ENCODE measurements at regions not wholly inside any gene's neighbourhood (a gene's known extent, or its start where the extent isn't known, plus 50 kb on each side); places are given as distances from the start of the nearest gene placed in this dataset.

DNA sequence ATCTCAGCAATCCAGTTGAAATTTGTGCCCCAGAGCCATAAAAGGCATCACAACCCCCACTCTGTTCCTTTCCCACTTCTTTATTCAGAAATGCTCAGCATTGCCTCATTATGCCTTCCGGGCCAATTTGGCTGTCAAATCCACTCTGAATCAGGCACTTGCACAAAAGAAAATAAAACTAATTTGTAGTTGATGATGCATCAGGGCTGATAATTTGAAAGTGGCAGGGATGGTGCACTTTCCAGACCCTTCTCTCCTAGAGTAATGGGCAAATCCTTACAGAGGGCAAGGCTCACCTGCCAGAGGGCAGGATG is 147.9 kb upstream of the PDE1C start (continued):
- TF ChIP-seq, protein P1, sequence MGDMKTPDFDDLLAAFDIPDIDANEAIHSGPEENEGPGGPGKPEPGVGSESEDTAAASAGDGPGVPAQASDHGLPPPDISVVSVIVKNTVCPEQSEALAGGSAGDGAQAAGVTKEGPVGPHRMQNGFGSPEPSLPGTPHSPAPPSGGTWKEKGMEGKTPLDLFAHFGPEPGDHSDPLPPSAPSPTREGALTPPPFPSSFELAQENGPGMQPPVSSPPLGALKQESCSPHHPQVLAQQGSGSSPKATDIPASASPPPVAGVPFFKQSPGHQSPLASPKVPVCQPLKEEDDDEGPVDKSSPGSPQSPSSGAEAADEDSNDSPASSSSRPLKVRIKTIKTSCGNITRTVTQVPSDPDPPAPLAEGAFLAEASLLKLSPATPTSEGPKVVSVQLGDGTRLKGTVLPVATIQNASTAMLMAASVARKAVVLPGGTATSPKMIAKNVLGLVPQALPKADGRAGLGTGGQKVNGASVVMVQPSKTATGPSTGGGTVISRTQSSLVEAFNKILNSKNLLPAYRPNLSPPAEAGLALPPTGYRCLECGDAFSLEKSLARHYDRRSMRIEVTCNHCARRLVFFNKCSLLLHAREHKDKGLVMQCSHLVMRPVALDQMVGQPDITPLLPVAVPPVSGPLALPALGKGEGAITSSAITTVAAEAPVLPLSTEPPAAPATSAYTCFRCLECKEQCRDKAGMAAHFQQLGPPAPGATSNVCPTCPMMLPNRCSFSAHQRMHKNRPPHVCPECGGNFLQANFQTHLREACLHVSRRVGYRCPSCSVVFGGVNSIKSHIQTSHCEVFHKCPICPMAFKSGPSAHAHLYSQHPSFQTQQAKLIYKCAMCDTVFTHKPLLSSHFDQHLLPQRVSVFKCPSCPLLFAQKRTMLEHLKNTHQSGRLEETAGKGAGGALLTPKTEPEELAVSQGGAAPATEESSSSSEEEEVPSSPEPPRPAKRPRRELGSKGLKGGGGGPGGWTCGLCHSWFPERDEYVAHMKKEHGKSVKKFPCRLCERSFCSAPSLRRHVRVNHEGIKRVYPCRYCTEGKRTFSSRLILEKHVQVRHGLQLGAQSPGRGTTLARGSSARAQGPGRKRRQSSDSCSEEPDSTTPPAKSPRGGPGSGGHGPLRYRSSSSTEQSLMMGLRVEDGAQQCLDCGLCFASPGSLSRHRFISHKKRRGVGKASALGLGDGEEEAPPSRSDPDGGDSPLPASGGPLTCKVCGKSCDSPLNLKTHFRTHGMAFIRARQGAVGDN (IDR thresholded peaks at IDR 0.05): no peak

DNA sequence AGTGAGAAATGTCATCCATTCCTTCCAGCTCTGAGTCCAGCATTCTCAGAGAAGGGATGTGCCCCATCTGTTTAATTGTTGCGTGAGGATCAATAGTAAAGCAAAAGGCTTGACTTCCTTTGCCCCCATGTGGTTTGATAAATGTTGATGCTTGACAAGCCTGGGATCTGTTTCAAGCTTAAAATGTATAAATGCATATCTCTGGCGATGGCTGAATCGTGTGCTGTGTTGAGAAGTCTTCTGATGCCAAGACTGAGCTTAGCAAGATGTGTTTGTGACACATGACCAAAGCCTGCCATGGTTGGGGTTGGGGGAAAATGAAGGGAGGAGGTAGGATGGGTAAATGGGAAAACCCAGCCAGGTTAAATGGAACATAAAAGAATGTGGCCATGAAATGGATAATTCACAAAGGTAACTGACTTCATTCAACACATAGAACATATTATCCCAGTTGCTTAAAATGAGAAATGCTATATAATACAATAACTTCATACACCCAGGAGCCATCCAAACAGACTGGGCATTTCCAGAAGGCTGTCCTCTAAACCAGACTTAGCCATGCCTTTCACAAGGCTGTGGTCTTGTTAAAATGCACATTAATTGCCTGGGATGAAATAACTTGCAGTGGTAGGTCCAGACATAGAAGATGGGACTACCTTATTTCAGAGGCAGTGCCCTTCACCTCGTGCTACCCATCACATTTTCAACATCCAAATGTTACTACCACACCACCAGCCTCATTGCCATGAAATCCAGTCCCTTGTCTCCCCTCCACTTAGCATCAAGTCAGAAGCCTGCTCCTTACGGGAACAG is 147.3 kb upstream of the PDE1C start:
- BruUV-seq (replicated peaks): no TSS peak
- no peak for ATAC-seq
- RAD21 ChIA-PET (ENCODE audit: unreplicated experiment): interaction anchor here (0.6 to 1.4 kb wide), 2 partner anchors 125 to 137 kb away, joined by 3 to 4 read pairs; no protein-coding TSS in a partner anchor
- Histone ChIP-seq H3K27me3 (replicated peaks in 1 of 2; ENCODE audit: control insufficient read depth in 2 of 2, insufficient read depth in 2 of 2, low read length in 1 of 2) (no peaks in the 10 kb centered on the region; a peak in 1 of 4 replicates), H2AFZ (ENCODE audit: control insufficient read depth, low read depth, low read length) (no peak overlapping the region), H3K4me2 (ENCODE audit: control insufficient read depth, insufficient read depth) (no peak overlapping the region), H3K9me3 (replicated peaks; ENCODE audit: control insufficient read depth, insufficient read depth, low read length) (no peaks in the 10 kb centered on the region), H3K4me3 (no peak overlapping the region), H3K27ac (ENCODE audit: control insufficient read depth, insufficient read depth) (no peak overlapping the region), H3K9ac (ENCODE audit: control insufficient read depth, insufficient read depth, low read length) (no peak overlapping the region), H3K79me2 (ENCODE audit: control insufficient read depth, insufficient read depth, low read length) (no peaks in the 10 kb centered on the region), H3K36me3 (ENCODE audit: control insufficient read depth in 2 of 2, insufficient read depth in 2 of 2, low read length in 1 of 2) (no peaks in the 10 kb centered on the region), H4K20me1 (ENCODE audit: control insufficient read depth, insufficient read depth) (no peaks in the 10 kb centered on the region), H3K4me1 (ENCODE audit: control insufficient read depth, insufficient read depth, low read length) (no peaks in the 10 kb centered on the region)
- TF ChIP-seq, protein P2, sequence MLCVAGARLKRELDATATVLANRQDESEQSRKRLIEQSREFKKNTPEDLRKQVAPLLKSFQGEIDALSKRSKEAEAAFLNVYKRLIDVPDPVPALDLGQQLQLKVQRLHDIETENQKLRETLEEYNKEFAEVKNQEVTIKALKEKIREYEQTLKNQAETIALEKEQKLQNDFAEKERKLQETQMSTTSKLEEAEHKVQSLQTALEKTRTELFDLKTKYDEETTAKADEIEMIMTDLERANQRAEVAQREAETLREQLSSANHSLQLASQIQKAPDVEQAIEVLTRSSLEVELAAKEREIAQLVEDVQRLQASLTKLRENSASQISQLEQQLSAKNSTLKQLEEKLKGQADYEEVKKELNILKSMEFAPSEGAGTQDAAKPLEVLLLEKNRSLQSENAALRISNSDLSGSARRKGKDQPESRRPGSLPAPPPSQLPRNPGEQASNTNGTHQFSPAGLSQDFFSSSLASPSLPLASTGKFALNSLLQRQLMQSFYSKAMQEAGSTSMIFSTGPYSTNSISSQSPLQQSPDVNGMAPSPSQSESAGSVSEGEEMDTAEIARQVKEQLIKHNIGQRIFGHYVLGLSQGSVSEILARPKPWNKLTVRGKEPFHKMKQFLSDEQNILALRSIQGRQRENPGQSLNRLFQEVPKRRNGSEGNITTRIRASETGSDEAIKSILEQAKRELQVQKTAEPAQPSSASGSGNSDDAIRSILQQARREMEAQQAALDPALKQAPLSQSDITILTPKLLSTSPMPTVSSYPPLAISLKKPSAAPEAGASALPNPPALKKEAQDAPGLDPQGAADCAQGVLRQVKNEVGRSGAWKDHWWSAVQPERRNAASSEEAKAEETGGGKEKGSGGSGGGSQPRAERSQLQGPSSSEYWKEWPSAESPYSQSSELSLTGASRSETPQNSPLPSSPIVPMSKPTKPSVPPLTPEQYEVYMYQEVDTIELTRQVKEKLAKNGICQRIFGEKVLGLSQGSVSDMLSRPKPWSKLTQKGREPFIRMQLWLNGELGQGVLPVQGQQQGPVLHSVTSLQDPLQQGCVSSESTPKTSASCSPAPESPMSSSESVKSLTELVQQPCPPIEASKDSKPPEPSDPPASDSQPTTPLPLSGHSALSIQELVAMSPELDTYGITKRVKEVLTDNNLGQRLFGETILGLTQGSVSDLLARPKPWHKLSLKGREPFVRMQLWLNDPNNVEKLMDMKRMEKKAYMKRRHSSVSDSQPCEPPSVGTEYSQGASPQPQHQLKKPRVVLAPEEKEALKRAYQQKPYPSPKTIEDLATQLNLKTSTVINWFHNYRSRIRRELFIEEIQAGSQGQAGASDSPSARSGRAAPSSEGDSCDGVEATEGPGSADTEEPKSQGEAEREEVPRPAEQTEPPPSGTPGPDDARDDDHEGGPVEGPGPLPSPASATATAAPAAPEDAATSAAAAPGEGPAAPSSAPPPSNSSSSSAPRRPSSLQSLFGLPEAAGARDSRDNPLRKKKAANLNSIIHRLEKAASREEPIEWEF (IDR thresholded peaks at IDR 0.05; ENCODE audit: insufficient replicate concordance, low read depth, low read length): no peak
- no peak for TF ChIP-seq BHLHE40 (IDR thresholded peaks at IDR 0.05; ENCODE audit: borderline replicate concordance in 1 of 2, low read depth in 2 of 2, low read length in 1 of 2)
- TF ChIP-seq BMI1 (IDR thresholded peaks at IDR 0.05; ENCODE audit: borderline replicate concordance): no peak
- no peak for TF ChIP-seq FOXM1 (IDR thresholded peaks at IDR 0.05; ENCODE audit: low read depth, low read length)
- no peak for TF ChIP-seq PAX5 (IDR thresholded peaks at IDR 0.05; ENCODE audit: borderline replicate concordance, low read depth, low read length)
- TF ChIP-seq ZNF207 (IDR thresholded peaks at IDR 0.05; ENCODE audit: borderline replicate concordance): no peak
- no peak for TF ChIP-seq LARP7 (IDR thresholded peaks at IDR 0.05)
- TF ChIP-seq, protein P3, sequence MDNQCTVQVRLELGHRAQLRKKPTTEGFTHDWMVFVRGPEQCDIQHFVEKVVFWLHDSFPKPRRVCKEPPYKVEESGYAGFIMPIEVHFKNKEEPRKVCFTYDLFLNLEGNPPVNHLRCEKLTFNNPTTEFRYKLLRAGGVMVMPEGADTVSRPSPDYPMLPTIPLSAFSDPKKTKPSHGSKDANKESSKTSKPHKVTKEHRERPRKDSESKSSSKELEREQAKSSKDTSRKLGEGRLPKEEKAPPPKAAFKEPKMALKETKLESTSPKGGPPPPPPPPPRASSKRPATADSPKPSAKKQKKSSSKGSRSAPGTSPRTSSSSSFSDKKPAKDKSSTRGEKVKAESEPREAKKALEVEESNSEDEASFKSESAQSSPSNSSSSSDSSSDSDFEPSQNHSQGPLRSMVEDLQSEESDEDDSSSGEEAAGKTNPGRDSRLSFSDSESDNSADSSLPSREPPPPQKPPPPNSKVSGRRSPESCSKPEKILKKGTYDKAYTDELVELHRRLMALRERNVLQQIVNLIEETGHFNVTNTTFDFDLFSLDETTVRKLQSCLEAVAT (IDR thresholded peaks at IDR 0.05): no peak
- TF ChIP-seq MTA3 (IDR thresholded peaks at IDR 0.05; ENCODE audit: borderline replicate concordance, low read length): no peak
- no peak for TF ChIP-seq YY1 (IDR thresholded peaks at IDR 0.05; ENCODE audit: low read depth, low read length)
- SMC1A ChIA-PET (ENCODE audit: uncharacterized antibody, unreplicated experiment): interaction anchor here (0.7 to 1.8 kb wide), 3 partner anchors 33 to 262 kb away, joined by 3 to 7 read pairs (median 3); no protein-coding TSS in a partner anchor
- no peak for DNase-seq (ENCODE audit: low read depth, low spot score)
- 11% methylated on average over 5 of the region's 5 CpGs for WGBS (ENCODE audit: insufficient coverage, insufficient replicate concordance, low lambda C conversion rate, missing lambda C conversion rate)
- CTCF ChIA-PET: interaction anchor here (0.6 to 1.5 kb wide), 4 partner anchors 10 to 131 kb away, joined by 3 to 4 read pairs (median 3); no protein-coding TSS in a partner anchor
- no peak for FAIRE-seq
- POLR2A ChIA-PET: no interaction called here
- in situ Hi-C loops (cut with MboI) (loop anchor here (5.0 kb wide), 1 partner anchor 260 kb away; no protein-coding TSS in a partner anchor), intact Hi-C loops (cut with micrococcal nuclease; ENCODE audit: unreplicated experiment) (no loop called here)
